Neural cell (in vitro differentiated cells): ENCODE measurements at regions not wholly inside any gene's neighbourhood (a gene's known extent, or its start where the extent isn't known, plus 50 kb on each side); places are given as distances from the start of the nearest gene placed in this dataset.

ENCODE experiments used
- H2AFZ ChIP-seq: fragments of 200-600, 300-800 bp; sonication (generic), shearing (Covaris generic); 2 replicates; pipeline ENCODE4 v1.6.0; 2014; ENCODE audit warnings: low read depth, mild to moderate bottlenecking, antibody characterized with exemption, low read length, moderate library complexity
- H3F3A ChIP-seq: fragments of 200-600 bp; shearing (Covaris generic); 2 replicates; pipeline ENCODE4 v1.6.1; 2016; ENCODE audit warnings: mild to moderate bottlenecking, moderate library complexity, mixed read lengths, antibody characterized with exemption, low read length; ENCODE audit not compliant: insufficient read depth, poor library complexity, severe bottlenecking
- H3K27ac ChIP-seq: fragments of 200-600, 300-800 bp; sonication (generic), shearing (Covaris generic); 2 replicates; pipeline ENCODE4 v1.5.1; 2014; ENCODE audit warnings: mild to moderate bottlenecking, low read length, moderate library complexity
- H3K27me3 ChIP-seq: fragments of 300-800, 200-600 bp; sonication (generic), shearing (Covaris generic); 2 replicates; pipeline ENCODE4 v1.6.0; 2014; ENCODE audit warnings: mild to moderate bottlenecking, low read depth, low read length, moderate library complexity; ENCODE audit not compliant: insufficient read depth
- H3K36me3 ChIP-seq: fragments of 300-800, 200-600 bp; sonication (generic), shearing (Covaris generic); 2 replicates; pipeline ENCODE4 v1.5.1; 2014; ENCODE audit warnings: mild to moderate bottlenecking, antibody characterized with exemption, low read length, moderate library complexity; ENCODE audit not compliant: insufficient read depth
- H3K4me2 ChIP-seq: fragments of 300-800, 200-600 bp; sonication (generic), shearing (Covaris generic); 2 replicates; pipeline ENCODE4 v1.6.0; 2014; ENCODE audit warnings: mild to moderate bottlenecking, low read length
- H3K4me3 ChIP-seq: fragments of 300-800, 200-600 bp; sonication (generic), shearing (Covaris generic); 2 replicates; pipeline ENCODE4 v1.5.1; 2014; ENCODE audit warnings: mild to moderate bottlenecking, low read length, moderate library complexity
- H3K79me2 ChIP-seq: fragments of 200-600 bp; shearing (Covaris generic); replicated peaks from 2 replicates; pipeline ENCODE4 v1.6.0; 2014; ENCODE audit warnings: mild to moderate bottlenecking, low read length, moderate library complexity; ENCODE audit not compliant: insufficient read depth
- H3K9ac ChIP-seq: fragments of 300-800, 200-600 bp; sonication (generic), shearing (Covaris generic); 2 replicates; pipeline ENCODE4 v1.6.1; 2016; ENCODE audit warnings: mild to moderate bottlenecking, low read length, mixed read lengths
- H3K9me2 ChIP-seq: fragments of 200-600 bp; shearing (Covaris generic); 2 replicates; pipeline ENCODE4 v1.6.1; 2016; ENCODE audit warnings: mild to moderate bottlenecking, low read length, mixed read lengths; ENCODE audit not compliant: insufficient read depth
- H3K9me3 ChIP-seq: fragments of 200-600, 300-800 bp; sonication (generic), shearing (Covaris generic); 2 replicates; pipeline ENCODE4 v1.6.1; 2016; ENCODE audit warnings: mild to moderate bottlenecking, mixed run types, low read length, moderate library complexity, mixed read lengths
- H4K20me1 ChIP-seq: fragments of 200-600 bp; shearing (Covaris generic); 2 replicates; pipeline ENCODE4 v1.6.1; 2016; ENCODE audit warnings: mild to moderate bottlenecking, mixed run types; ENCODE audit not compliant: insufficient read depth
- EP300 ChIP-seq: fragments of 450-650 bp; conservative IDR thresholded peaks from 2 replicates; pipeline ENCODE4 v1.6.1; 2014; ENCODE audit warnings: antibody characterized with exemption, mild to moderate bottlenecking, moderate library complexity; ENCODE audit not compliant: poor library complexity, severe bottlenecking
- EZH2 ChIP-seq: fragments of 200-600, 300-800 bp; shearing (Covaris generic), sonication (generic); IDR thresholded peaks from 2 replicates; pipeline ENCODE4 v1.6.1; 2014; ENCODE audit warnings: antibody characterized with exemption, low read length, borderline replicate concordance, mild to moderate bottlenecking; ENCODE audit not compliant: insufficient read depth, poor library complexity, severe bottlenecking
- MXI1 ChIP-seq: fragments of 450-650 bp; conservative IDR thresholded peaks from 2 replicates; pipeline ENCODE4 v1.6.1; 2014; ENCODE audit warnings: antibody characterized with exemption, mild to moderate bottlenecking; ENCODE audit not compliant: poor library complexity, severe bottlenecking
- POLR2AphosphoS5 ChIP-seq: IDR thresholded peaks from 2 replicates; pipeline ENCODE4 v1.6.1; 2012
- RAD21 ChIP-seq: fragments of 450-650 bp; conservative IDR thresholded peaks from 2 replicates; pipeline ENCODE4 v1.6.1; 2014; ENCODE audit warnings: antibody characterized with exemption, mild to moderate bottlenecking, moderate library complexity
- REST ChIP-seq: IDR thresholded peaks from 2 replicates; pipeline ENCODE4 v1.6.1; 2012; ENCODE audit warnings: borderline replicate concordance
- SMC3 ChIP-seq: fragments of 450-650 bp; conservative IDR thresholded peaks from 2 replicates; pipeline ENCODE4 v1.6.1; 2014; ENCODE audit warnings: antibody characterized with exemption, mild to moderate bottlenecking, moderate library complexity; ENCODE audit not compliant: poor library complexity
- TAF1 ChIP-seq: IDR thresholded peaks from 2 replicates; pipeline ENCODE4 v1.6.1; 2012; ENCODE audit warnings: low read depth
- TF ChIP-seq, protein P1 (sequence below): fragments of 450-650 bp; IDR thresholded peaks from 2 replicates; pipeline ENCODE4 v1.5.1; 2014; ENCODE audit warnings: antibody characterized with exemption, mild to moderate bottlenecking, moderate library complexity; ENCODE audit not compliant: poor library complexity, severe bottlenecking

GRCh38 chr6:113148566-113148965 lies 708.6 kb upstream of the MARCKS start:
- Histone ChIP-seq H3K9me3 (peaks cover 4% of the 10 kb centered on the region), H3K4me3 (no peak overlapping the region), H3K27me3 (no peaks in the 10 kb centered on the region), H3K9ac (no peak overlapping the region), H3K9me2 (no peaks in the 10 kb centered on the region), H3K4me2 (no peak overlapping the region), H3K27ac (no peak overlapping the region), H3K36me3 (no peaks in the 10 kb centered on the region), H2AFZ (no peak overlapping the region), H4K20me1 (no peaks in the 10 kb centered on the region), H3F3A (no peaks in the 10 kb centered on the region), H3K79me2 (no peaks in the 10 kb centered on the region)
- TF ChIP-seq REST, result no peak
- no peak for TF ChIP-seq SMC3
- TF ChIP-seq EP300, result no peak
- TF ChIP-seq MXI1, result no peak
- TF ChIP-seq, protein P1, sequence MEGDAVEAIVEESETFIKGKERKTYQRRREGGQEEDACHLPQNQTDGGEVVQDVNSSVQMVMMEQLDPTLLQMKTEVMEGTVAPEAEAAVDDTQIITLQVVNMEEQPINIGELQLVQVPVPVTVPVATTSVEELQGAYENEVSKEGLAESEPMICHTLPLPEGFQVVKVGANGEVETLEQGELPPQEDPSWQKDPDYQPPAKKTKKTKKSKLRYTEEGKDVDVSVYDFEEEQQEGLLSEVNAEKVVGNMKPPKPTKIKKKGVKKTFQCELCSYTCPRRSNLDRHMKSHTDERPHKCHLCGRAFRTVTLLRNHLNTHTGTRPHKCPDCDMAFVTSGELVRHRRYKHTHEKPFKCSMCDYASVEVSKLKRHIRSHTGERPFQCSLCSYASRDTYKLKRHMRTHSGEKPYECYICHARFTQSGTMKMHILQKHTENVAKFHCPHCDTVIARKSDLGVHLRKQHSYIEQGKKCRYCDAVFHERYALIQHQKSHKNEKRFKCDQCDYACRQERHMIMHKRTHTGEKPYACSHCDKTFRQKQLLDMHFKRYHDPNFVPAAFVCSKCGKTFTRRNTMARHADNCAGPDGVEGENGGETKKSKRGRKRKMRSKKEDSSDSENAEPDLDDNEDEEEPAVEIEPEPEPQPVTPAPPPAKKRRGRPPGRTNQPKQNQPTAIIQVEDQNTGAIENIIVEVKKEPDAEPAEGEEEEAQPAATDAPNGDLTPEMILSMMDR, result no peak
- TF ChIP-seq TAF1, result no peak
- no peak for TF ChIP-seq EZH2
- TF ChIP-seq POLR2AphosphoS5, result no peak
- no peak for TF ChIP-seq RAD21

DNA sequence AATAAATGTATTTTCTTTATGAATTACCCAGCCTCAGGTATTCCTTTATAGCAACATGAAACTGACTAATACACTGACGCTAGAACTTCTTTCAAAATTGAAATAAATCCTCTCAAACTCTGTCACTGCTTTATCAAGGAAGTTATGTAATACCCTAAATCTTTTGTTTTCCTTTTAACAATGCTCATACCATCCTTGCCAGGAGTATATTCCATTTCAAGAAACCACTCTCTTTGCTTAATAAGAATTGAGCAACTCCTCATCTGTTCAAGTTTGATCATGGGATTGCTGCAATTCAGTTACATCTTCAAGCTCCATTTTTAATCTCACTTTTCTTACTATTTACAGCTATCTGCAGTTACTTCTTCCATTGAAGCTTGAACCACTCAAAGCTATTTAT lies 707.6 kb upstream of the MARCKS start:
- H3F3A ChIP-seq, result no peaks in the 10 kb centered on the region

More for the DNA sequence above, 707.6 kb upstream of the MARCKS start:
- H3K79me2 ChIP-seq, result no peaks in the 10 kb centered on the region
- no peak overlapping the region for H2AFZ ChIP-seq
- no peak overlapping the region for H3K27ac ChIP-seq
- no peak overlapping the region for H3K9ac ChIP-seq
- H3K9me2 ChIP-seq, result no peaks in the 10 kb centered on the region
- no peaks in the 10 kb centered on the region for H3K36me3 ChIP-seq
- TF ChIP-seq EZH2 (no peak), REST (no peak), TAF1 (no peak), SMC3 (no peak), RAD21 (no peak)
- TF ChIP-seq, protein P1, result no peak
- H3K4me3 ChIP-seq, result no peak overlapping the region
- H3K27me3 ChIP-seq, result no peaks in the 10 kb centered on the region
- H3K9me3 ChIP-seq, result peaks cover 4% of the 10 kb centered on the region
- no peaks in the 10 kb centered on the region for H4K20me1 ChIP-seq
- H3K4me2 ChIP-seq, result no peak overlapping the region
